Spinal cord (tissue), 9 donors: ENCODE measurements at regions not wholly inside any gene's neighbourhood (a gene's known extent, or its start where the extent isn't known, plus 50 kb on each side); places are given as distances from the start of the nearest gene placed in this dataset.

ENCODE experiments used
- DNase-seq, 6 donors: peaks; one replicate each; pipeline versions ENCODE4 v3.0.0 to v3.0.0-alpha.2; 2013 to 2015; ENCODE audit warnings: low spot score in 6 of 6, low read depth in 4 of 6
- H3K27ac ChIP-seq: one replicate; pipeline ENCODE4 v1.5.1; 2013; ENCODE audit warnings: low read depth, low read length, control low read depth
- H3K27me3 ChIP-seq: one replicate; pipeline ENCODE4 v1.6.1; 2013; ENCODE audit warnings: low read length; ENCODE audit not compliant: control insufficient read depth, insufficient read depth
- H3K36me3 ChIP-seq: one replicate; pipeline ENCODE4 v1.6.1; 2013; ENCODE audit warnings: low read length; ENCODE audit not compliant: control insufficient read depth, insufficient read depth
- H3K4me1 ChIP-seq: one replicate; pipeline ENCODE4 v1.6.1; 2013; ENCODE audit warnings: low read length; ENCODE audit not compliant: control insufficient read depth, insufficient read depth
- H3K4me3 ChIP-seq: one replicate; pipeline ENCODE4 v1.5.1; 2013; ENCODE audit warnings: low read depth, low read length, control low read depth
- H3K9me3 ChIP-seq: one replicate; pipeline ENCODE4 v1.6.1; 2013; ENCODE audit warnings: low read length; ENCODE audit not compliant: control insufficient read depth, insufficient read depth
- WGBS: methylation state at CpG from one replicate; pipeline ENCODE4 v1.1.5; 2013; ENCODE audit warnings: missing lambda C conversion rate; ENCODE audit not compliant: insufficient coverage; 5-methylcytosine and 5-hydroxymethylcytosine counted together
- donor health status: healthy.

DNA sequence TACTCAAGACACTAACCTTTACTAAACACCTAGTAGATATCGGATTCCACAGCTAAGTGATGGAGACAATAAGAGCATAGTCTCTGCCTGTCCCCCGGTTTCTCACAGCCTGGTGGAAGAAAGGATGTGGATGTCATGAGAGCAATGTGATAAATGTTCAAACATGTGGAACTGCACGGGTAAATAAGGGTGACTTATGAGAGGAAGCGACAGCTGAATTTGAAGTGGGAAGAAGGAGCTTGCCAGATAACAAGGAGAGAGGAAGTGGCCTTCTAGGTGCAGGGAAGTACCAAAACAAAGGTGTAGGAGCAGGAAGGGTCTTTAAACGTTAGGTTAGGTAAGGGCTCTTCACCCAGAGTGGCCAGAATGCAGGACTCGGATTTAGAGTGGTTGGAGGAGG is 178.6 kb upstream of the NRIP1 start:
- H3K9me3 ChIP-seq: no peaks in the 10 kb centered on the region
- H3K4me1 ChIP-seq: no peaks in the 10 kb centered on the region
- no peaks in the 10 kb centered on the region for H3K27me3 ChIP-seq
- no peak overlapping the region for H3K4me3 ChIP-seq
- no peak for DNase-seq
- H3K27ac ChIP-seq: no peak overlapping the region
- no peaks in the 10 kb centered on the region for H3K36me3 ChIP-seq
- whole genome bisulfite sequencing: 61% methylated on average over 5 of the region's 6 CpGs

GRCh38 chr21:15247613-15248012 is 182.8 kb upstream of the NRIP1 start:
- Histone ChIP-seq H3K4me1 (no peaks in the 10 kb centered on the region), H3K36me3 (no peaks in the 10 kb centered on the region), H3K27me3 (no peaks in the 10 kb centered on the region), H3K4me3 (no peak overlapping the region), H3K27ac (no peak overlapping the region), H3K9me3 (no peaks in the 10 kb centered on the region)
- no CpG with 5 or more reads among the region's 2 CpGs for WGBS
- DNase-seq: peak in 1 of 6 donors; percentile 53

DNA sequence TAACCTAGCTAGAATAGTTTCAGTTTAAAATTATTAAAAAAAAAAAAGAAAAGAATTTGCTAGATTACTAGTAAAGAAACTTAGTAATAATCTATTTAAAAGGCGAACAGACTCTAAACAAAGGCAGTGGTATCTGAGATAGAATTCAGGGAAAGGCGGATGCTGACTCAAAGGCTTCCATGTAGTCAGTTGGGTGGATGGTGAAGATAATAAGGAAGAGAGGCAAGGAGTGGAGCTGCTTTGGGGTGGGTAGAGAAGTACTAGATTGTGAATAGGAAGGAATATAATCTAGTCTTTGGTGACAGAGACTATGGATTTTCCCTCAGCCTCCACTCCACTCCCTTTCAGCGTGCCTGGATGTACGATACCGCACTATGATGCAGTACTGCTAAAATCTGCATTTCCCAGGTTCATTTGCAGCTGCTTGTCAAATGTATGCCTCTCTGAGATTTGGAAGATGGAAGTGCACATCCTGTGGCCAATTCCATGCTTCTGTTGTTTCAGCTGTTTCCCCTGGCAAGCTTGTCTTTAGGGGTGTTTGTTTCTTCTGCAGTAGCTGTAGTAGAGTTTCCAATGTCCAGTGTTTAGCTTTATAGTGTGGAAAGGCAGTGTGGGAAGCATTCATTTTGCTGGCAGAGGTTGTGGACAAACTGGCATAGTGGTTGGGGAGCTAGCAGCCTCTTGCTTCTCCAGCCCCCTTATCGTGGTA is 184.6 kb upstream of the NRIP1 start:
- H3K27ac ChIP-seq: no peak overlapping the region
- 79% methylated on average over 3 of the region's 6 CpGs for WGBS
- no peaks in the 10 kb centered on the region for H3K27me3 ChIP-seq
- DNase-seq: peak in 1 of 6 donors; percentile 44
- no peaks in the 10 kb centered on the region for H3K4me1 ChIP-seq
- no peak overlapping the region for H3K4me3 ChIP-seq
- no peaks in the 10 kb centered on the region for H3K36me3 ChIP-seq
- H3K9me3 ChIP-seq: no peaks in the 10 kb centered on the region

DNA sequence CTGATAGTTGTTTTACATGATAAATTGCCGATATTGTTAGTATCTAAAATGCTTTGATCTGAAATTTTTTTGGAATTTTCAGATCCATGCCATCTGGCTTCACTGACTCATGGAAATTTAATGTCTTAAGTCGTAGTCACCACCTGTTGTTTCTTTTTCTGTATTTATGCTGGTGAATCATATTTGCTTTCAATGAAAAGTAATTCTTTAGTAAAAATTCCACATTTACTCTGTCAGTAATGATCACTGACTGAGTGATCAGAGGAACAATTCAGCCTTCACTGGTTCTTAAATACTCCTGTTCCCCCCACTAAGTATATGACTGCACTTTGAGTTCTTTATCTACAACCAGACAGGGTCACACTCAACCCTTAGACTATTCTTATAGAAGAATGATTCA is 185.6 kb upstream of the NRIP1 start:
- no peaks in the 10 kb centered on the region for H3K27me3 ChIP-seq
- WGBS: no CpG with 5 or more reads among the region's 2 CpGs
- H3K36me3 ChIP-seq: no peaks in the 10 kb centered on the region
- H3K27ac ChIP-seq: no peak overlapping the region
- no peak for DNase-seq
- H3K4me3 ChIP-seq: no peak overlapping the region
- no peaks in the 10 kb centered on the region for H3K9me3 ChIP-seq
- no peaks in the 10 kb centered on the region for H3K4me1 ChIP-seq

DNA sequence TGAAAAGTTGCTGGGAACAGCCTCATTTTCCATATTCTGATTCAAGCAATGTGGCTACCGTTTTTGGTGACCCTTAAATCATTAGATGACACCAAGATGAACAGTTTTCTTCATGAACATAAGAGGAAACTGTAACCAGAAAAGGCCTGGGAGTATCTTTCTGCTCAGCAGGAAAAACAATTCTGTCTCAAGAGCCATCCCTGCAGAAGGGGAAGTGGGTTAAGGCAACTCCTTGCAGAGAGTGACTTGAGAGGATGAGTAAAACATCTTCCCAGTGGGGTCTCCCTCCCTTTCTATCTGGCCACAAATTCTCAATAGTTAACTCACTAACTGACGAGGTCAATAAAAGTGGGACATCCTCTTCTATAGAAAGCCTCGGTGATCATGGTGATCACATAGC is 187.6 kb upstream of the NRIP1 start:
- WGBS: no CpG with 5 or more reads among the region's 3 CpGs
- no peaks in the 10 kb centered on the region for H3K9me3 ChIP-seq
- H3K4me1 ChIP-seq: no peaks in the 10 kb centered on the region
- no peak overlapping the region for H3K27ac ChIP-seq
- H3K36me3 ChIP-seq: no peaks in the 10 kb centered on the region
- H3K27me3 ChIP-seq: no peaks in the 10 kb centered on the region
- no peak overlapping the region for H3K4me3 ChIP-seq
- DNase-seq: no peak

- Histone ChIP-seq H3K4me1 (no peaks in the 10 kb centered on the region), H3K9me3 (no peaks in the 10 kb centered on the region), H3K36me3 (no peaks in the 10 kb centered on the region), H3K27ac (no peak overlapping the region), H3K4me3 (no peak overlapping the region), H3K27me3 (no peaks in the 10 kb centered on the region)
- DNase-seq: no peak
- WGBS: 94% methylated on average over 4 of the region's 4 CpGs
Measured at GRCh38 chr21:15254111-15254510, 189.3 kb upstream of the NRIP1 start.

DNA sequence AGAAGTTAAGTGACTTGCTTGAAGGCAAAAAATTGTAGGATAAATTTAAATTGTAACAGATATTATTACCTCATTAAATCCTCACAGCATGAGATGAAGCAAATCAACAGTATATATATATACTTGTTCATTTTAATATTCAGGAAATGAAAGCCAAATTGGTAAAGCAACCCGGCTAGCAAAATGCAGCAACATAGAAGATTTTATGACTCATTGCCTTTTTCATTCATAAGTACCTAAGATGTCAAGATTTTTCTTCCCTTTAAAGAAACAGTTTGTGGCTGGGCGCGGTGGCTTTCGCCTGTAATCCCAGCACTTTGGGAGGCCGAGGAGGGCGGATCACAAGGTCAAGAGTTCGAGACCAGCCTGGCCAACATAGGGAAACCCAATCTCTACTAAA is 190.5 kb upstream of the NRIP1 start:
- no peaks in the 10 kb centered on the region for H3K36me3 ChIP-seq
- no peaks in the 10 kb centered on the region for H3K4me1 ChIP-seq
- no CpG with 5 or more reads among the region's 7 CpGs for WGBS
- no peaks in the 10 kb centered on the region for H3K27me3 ChIP-seq
- no peak for DNase-seq
- H3K4me3 ChIP-seq: no peak overlapping the region
- no peak overlapping the region for H3K27ac ChIP-seq
- no peaks in the 10 kb centered on the region for H3K9me3 ChIP-seq

GRCh38 chr21:15255763-15256162 is 191.0 kb upstream of the NRIP1 start:
- Histone ChIP-seq H3K27ac (no peak overlapping the region), H3K27me3 (no peaks in the 10 kb centered on the region), H3K36me3 (no peaks in the 10 kb centered on the region), H3K4me3 (no peak overlapping the region), H3K4me1 (no peaks in the 10 kb centered on the region), H3K9me3 (no peaks in the 10 kb centered on the region)
- DNase-seq: peak in 1 of 6 donors; percentile 57

- H3K27ac ChIP-seq: no peak overlapping the region
- DNase-seq: no peak
- H3K4me3 ChIP-seq: no peak overlapping the region
- H3K36me3 ChIP-seq: no peaks in the 10 kb centered on the region
- no peaks in the 10 kb centered on the region for H3K9me3 ChIP-seq
- H3K4me1 ChIP-seq: no peaks in the 10 kb centered on the region
- H3K27me3 ChIP-seq: no peaks in the 10 kb centered on the region
Measured at GRCh38 chr21:15256996-15257395, 192.2 kb upstream of the NRIP1 start.

- H3K36me3 ChIP-seq: no peaks in the 10 kb centered on the region
- no peaks in the 10 kb centered on the region for H3K9me3 ChIP-seq
- no peaks in the 10 kb centered on the region for H3K27me3 ChIP-seq
- no peak overlapping the region for H3K27ac ChIP-seq
- WGBS: 93% methylated on average over 3 of the region's 4 CpGs
- H3K4me1 ChIP-seq: no peaks in the 10 kb centered on the region
- DNase-seq: no peak
- H3K4me3 ChIP-seq: no peak overlapping the region
Measured at GRCh38 chr21:15257646-15258045, 192.8 kb upstream of the NRIP1 start.
